ENCODE measurements at regions not wholly inside any gene's neighbourhood (a gene's known extent, or its start where the extent isn't known, plus 50 kb on each side); places are given as distances from the start of the nearest gene placed in this dataset.

- TF ChIP-seq POLR2A (IDR thresholded peaks at IDR 0.05) (no peak), CTCF (IDR thresholded peaks at IDR 0.05 in 4 of 5, conservative IDR thresholded peaks at IDR 0.05 in 1 of 5) (no peak)
These were observed 175.1 kb upstream of the PCSK5 start for GRCh38 chr9:75715360-75715759.
